OCI-LY1 (cell line): ENCODE measurements at regions not wholly inside any gene's neighbourhood (a gene's known extent, or its start where the extent isn't known, plus 50 kb on each side); places are given as distances from the start of the nearest gene placed in this dataset.

ENCODE experiments used
- H2AFZ ChIP-seq: fragments of 200-600 bp; sonication (generic), shearing (Covaris generic); 2 replicates; pipeline ENCODE4 v1.6.0; 2014; ENCODE audit warnings: antibody characterized with exemption, mild to moderate bottlenecking, low read length
- H3F3A ChIP-seq: fragments of 200-600 bp; sonication (generic), shearing (Covaris generic); 2 replicates; pipeline ENCODE4 v1.6.0; 2014; ENCODE audit warnings: mild to moderate bottlenecking, antibody characterized with exemption, low read length, moderate library complexity; ENCODE audit not compliant: insufficient read depth
- H3K27ac ChIP-seq: fragments of 200-600 bp; sonication (generic); 2 replicates; pipeline ENCODE4 v1.5.1; 2014; ENCODE audit warnings: low read length, mixed run types, mild to moderate bottlenecking, low read depth; ENCODE audit not compliant: poor library complexity, severe bottlenecking
- H3K27me3 ChIP-seq: fragments of 200-600 bp; sonication (generic); 2 replicates; pipeline ENCODE4 v1.6.0; 2014; ENCODE audit warnings: antibody characterized with exemption, mild to moderate bottlenecking, low read length, moderate library complexity; ENCODE audit not compliant: insufficient read depth
- H3K36me3 ChIP-seq: fragments of 200-600 bp; sonication (generic); 2 replicates; pipeline ENCODE4 v1.6.1; 2014; ENCODE audit warnings: mild to moderate bottlenecking, antibody characterized with exemption, low read length, moderate library complexity, mixed read lengths; ENCODE audit not compliant: insufficient read depth
- H3K4me1 ChIP-seq: fragments of 200-600 bp; sonication (generic); 2 replicates; pipeline ENCODE4 v1.5.1; 2014; ENCODE audit warnings: mild to moderate bottlenecking, low read length, moderate library complexity; ENCODE audit not compliant: insufficient read depth, severe bottlenecking
- H3K4me2 ChIP-seq: fragments of 200-600 bp; sonication (generic), shearing (Covaris generic); 2 replicates; pipeline ENCODE4 v1.6.1; 2014; ENCODE audit warnings: low read length
- H3K4me3 ChIP-seq: fragments of 200-600 bp; sonication (generic); 2 replicates; pipeline ENCODE4 v1.5.1; 2014; ENCODE audit warnings: low read length, low read depth, mild to moderate bottlenecking, mixed read lengths; ENCODE audit not compliant: poor library complexity, severe bottlenecking
- H3K79me2 ChIP-seq: fragments of 200-600 bp; shearing (Covaris generic); 2 replicates; pipeline ENCODE4 v1.6.1; 2016; ENCODE audit warnings: mixed run types, low read length, mixed read lengths; ENCODE audit not compliant: insufficient read depth
- H3K9ac ChIP-seq: fragments of 200-600 bp; sonication (generic), shearing (Covaris generic); 2 replicates; pipeline ENCODE4 v1.6.1; 2014; ENCODE audit warnings: mild to moderate bottlenecking, low read length, mixed read lengths
- H3K9me2 ChIP-seq: fragments of 200-600 bp; sonication (generic), shearing (Covaris generic); 2 replicates; pipeline ENCODE4 v1.6.1; 2014; ENCODE audit warnings: low read depth, mild to moderate bottlenecking, low read length, mixed read lengths
- H3K9me3 ChIP-seq: fragments of 200-600 bp; shearing (Covaris generic); 2 replicates; pipeline ENCODE4 v1.6.1; 2014; ENCODE audit warnings: low read length, mixed read lengths
- H4K20me1 ChIP-seq: fragments of 200-600 bp; sonication (generic), shearing (Covaris generic); 2 replicates; pipeline ENCODE4 v1.6.0; 2016; ENCODE audit warnings: mild to moderate bottlenecking, low read length; ENCODE audit not compliant: insufficient read depth
- CTCF ChIP-seq: fragments of 200-600 bp; sonication (generic), shearing (Covaris generic); IDR thresholded peaks from 2 replicates; pipeline ENCODE4 v1.5.1; 2017; ENCODE audit warnings: mild to moderate bottlenecking, antibody characterized with exemption, low read length, moderate library complexity, mixed read lengths
- EZH2 ChIP-seq: fragments of 200-600 bp; sonication (generic), shearing (Covaris generic); IDR thresholded peaks from 2 replicates; pipeline ENCODE4 v1.8.0; 2017; ENCODE audit warnings: borderline replicate concordance, mixed run types, mild to moderate bottlenecking, antibody characterized with exemption, low read length, moderate library complexity, mixed read lengths

- no peaks in the 10 kb centered on the region for H3K9me2 ChIP-seq
- H3K4me1 ChIP-seq = no peaks in the 10 kb centered on the region
- no peak overlapping the region for H3K4me3 ChIP-seq
- no peak overlapping the region for H2AFZ ChIP-seq
- no peaks in the 10 kb centered on the region for H3K79me2 ChIP-seq
- no peaks in the 10 kb centered on the region for H3K27me3 ChIP-seq
- TF ChIP-seq CTCF (no peak), EZH2 (no peak)
- no peaks in the 10 kb centered on the region for H3K9me3 ChIP-seq
- H3K36me3 ChIP-seq = no peaks in the 10 kb centered on the region
- H4K20me1 ChIP-seq = no peaks in the 10 kb centered on the region
- H3F3A ChIP-seq = no peaks in the 10 kb centered on the region
- no peak overlapping the region for H3K9ac ChIP-seq
- no peak overlapping the region for H3K4me2 ChIP-seq
- no peak overlapping the region for H3K27ac ChIP-seq
These were observed 68.9 kb upstream of the COL13A1 start for GRCh38 chr10:69732826-69733150.

GRCh38 chr10:69733791-69734261 is 67.9 kb upstream of the COL13A1 start:
- H3K36me3 ChIP-seq = no peaks in the 10 kb centered on the region
- no peaks in the 10 kb centered on the region for H3K9me3 ChIP-seq
- H3K4me3 ChIP-seq = no peak overlapping the region
- no peak overlapping the region for H3K4me2 ChIP-seq
- no peaks in the 10 kb centered on the region for H3K4me1 ChIP-seq
- no peaks in the 10 kb centered on the region for H4K20me1 ChIP-seq
- H3K27ac ChIP-seq = no peak overlapping the region
- H3F3A ChIP-seq = no peaks in the 10 kb centered on the region
- H3K9ac ChIP-seq = no peak overlapping the region
- H2AFZ ChIP-seq = no peak overlapping the region
- no peaks in the 10 kb centered on the region for H3K27me3 ChIP-seq
- no peaks in the 10 kb centered on the region for H3K9me2 ChIP-seq
- no peak for TF ChIP-seq EZH2
- no peak for TF ChIP-seq CTCF
- no peaks in the 10 kb centered on the region for H3K79me2 ChIP-seq

GRCh38 chr10:69734416-69734796 is 67.3 kb upstream of the COL13A1 start:
- Histone ChIP-seq H2AFZ (no peak overlapping the region), H3K9me3 (no peaks in the 10 kb centered on the region), H3K9ac (no peak overlapping the region), H3K36me3 (no peaks in the 10 kb centered on the region), H3K4me3 (no peak overlapping the region), H3K4me1 (no peaks in the 10 kb centered on the region), H3K79me2 (no peaks in the 10 kb centered on the region), H3K9me2 (no peaks in the 10 kb centered on the region), H4K20me1 (no peaks in the 10 kb centered on the region), H3K27ac (no peak overlapping the region), H3F3A (no peaks in the 10 kb centered on the region), H3K4me2 (no peak overlapping the region), H3K27me3 (no peaks in the 10 kb centered on the region)
- TF ChIP-seq EZH2 = no peak
- no peak for TF ChIP-seq CTCF
